ENCODE measurements at regions not wholly inside any gene's neighbourhood (a gene's known extent, or its start where the extent isn't known, plus 50 kb on each side); places are given as distances from the start of the nearest gene placed in this dataset.

GRCh38 chr2:146258071-146258470, 1586.8 kb upstream of the ACVR2A start:
- intact Hi-C loops (cut with DNase I; ENCODE audit: low total_unique reads): no loop called here
- Histone ChIP-seq H3K4me3 (no peak overlapping the region), H3K27ac (no peak overlapping the region), H3K9me3 (no peaks in the 10 kb centered on the region), H3K27me3 (no peaks in the 10 kb centered on the region), H3K4me1 (no peaks in the 10 kb centered on the region), H3K36me3 (ENCODE audit: low read depth, missing control alignments) (no peaks in the 10 kb centered on the region)
- DNase-seq: no peak
- no peak for TF ChIP-seq POLR2A (IDR thresholded peaks at IDR 0.05)
- no peak for TF ChIP-seq CTCF (IDR thresholded peaks at IDR 0.05)
- 45 to 50% methylated on average over 6 of the region's 6 CpGs for WGBS, 2 donors

- Histone ChIP-seq H3K9me3 (no peaks in the 10 kb centered on the region), H3K27me3 (no peaks in the 10 kb centered on the region), H3K4me1 (no peaks in the 10 kb centered on the region), H3K27ac (no peak overlapping the region), H3K4me3 (no peak overlapping the region), H3K36me3 (ENCODE audit: low read depth, missing control alignments) (no peaks in the 10 kb centered on the region)
- no peak for TF ChIP-seq POLR2A (IDR thresholded peaks at IDR 0.05)
- no peak for TF ChIP-seq CTCF (IDR thresholded peaks at IDR 0.05)
- no peak for DNase-seq
- WGBS, 2 donors: 86 to 97% methylated on average over 2 of the region's 2 CpGs
- intact Hi-C loops (cut with DNase I; ENCODE audit: low total_unique reads): no loop called here
Measured at GRCh38 chr2:146252119-146252518, 1592.7 kb upstream of the ACVR2A start.

GRCh38 chr2:146251328-146251727, 1593.5 kb upstream of the ACVR2A start:
- WGBS, 2 donors: 54 to 59% methylated on average over 3 of the region's 3 CpGs
- Histone ChIP-seq H3K27ac (no peak overlapping the region), H3K9me3 (no peaks in the 10 kb centered on the region), H3K4me1 (no peaks in the 10 kb centered on the region), H3K27me3 (no peaks in the 10 kb centered on the region), H3K4me3 (no peak overlapping the region), H3K36me3 (ENCODE audit: low read depth, missing control alignments) (no peaks in the 10 kb centered on the region)
- no peak for DNase-seq
- intact Hi-C loops (cut with DNase I; ENCODE audit: low total_unique reads): no loop called here
- TF ChIP-seq CTCF (IDR thresholded peaks at IDR 0.05) (no peak), POLR2A (IDR thresholded peaks at IDR 0.05) (no peak)

- no peaks in the 10 kb centered on the region for H3K36me3 ChIP-seq (ENCODE audit: low read depth, missing control alignments)
- TF ChIP-seq CTCF (IDR thresholded peaks at IDR 0.05): no peak
- TF ChIP-seq POLR2A (IDR thresholded peaks at IDR 0.05): no peak
- no peaks in the 10 kb centered on the region for H3K27me3 ChIP-seq
- WGBS, 2 donors: 2 to 4% methylated on average over 1 of the region's 1 CpG
- H3K4me1 ChIP-seq: no peaks in the 10 kb centered on the region
- H3K27ac ChIP-seq: no peak overlapping the region
- no peak for DNase-seq
- H3K4me3 ChIP-seq: no peak overlapping the region
- no peaks in the 10 kb centered on the region for H3K9me3 ChIP-seq
- intact Hi-C loops (cut with DNase I; ENCODE audit: low total_unique reads): no loop called here
Measured at GRCh38 chr2:146246736-146247523, 1597.9 kb upstream of the ACVR2A start.

Measured in testis (tissue), 2 donors.